ENCODE measurements at regions not wholly inside any gene's neighbourhood (a gene's known extent, or its start where the extent isn't known, plus 50 kb on each side); places are given as distances from the start of the nearest gene placed in this dataset.

GRCh38 chr17:55668312-55668920 lies 54.2 kb downstream of the TMEM100 start:
- intact Hi-C loops (cut with micrococcal nuclease): no loop called here
- Mint-ChIP-seq H3K4me1 (no peaks in the 10 kb centered on the region), H3K36me3 (ENCODE audit: low read depth) (no peaks in the 10 kb centered on the region), H3K27ac (no peak overlapping the region), H3K4me3 (no peak overlapping the region), H3K9me3 (peaks cover 4% of the 10 kb centered on the region), H3K27me3 (peaks cover 11% of the 10 kb centered on the region)
- DNase-seq: no peak

GRCh38 chr17:55666806-55667205 lies 55.9 kb downstream of the TMEM100 start:
- H3K9me3 Mint-ChIP-seq: no peaks in the 10 kb centered on the region
- no peak for DNase-seq
- no peak overlapping the region for H3K4me3 Mint-ChIP-seq
- H3K27ac Mint-ChIP-seq: no peak overlapping the region
- peaks cover 14% of the 10 kb centered on the region for H3K27me3 Mint-ChIP-seq
- intact Hi-C loops (cut with micrococcal nuclease): no loop called here
- no peaks in the 10 kb centered on the region for H3K4me1 Mint-ChIP-seq
- no peaks in the 10 kb centered on the region for H3K36me3 Mint-ChIP-seq (ENCODE audit: low read depth)

- Mint-ChIP-seq H3K36me3 (ENCODE audit: low read depth) (no peaks in the 10 kb centered on the region), H3K4me1 (no peaks in the 10 kb centered on the region), H3K4me3 (no peak overlapping the region), H3K27me3 (peaks cover 18% of the 10 kb centered on the region), H3K9me3 (no peaks in the 10 kb centered on the region), H3K27ac (no peak overlapping the region)
- DNase-seq: no peak
- intact Hi-C loops (cut with micrococcal nuclease): no loop called here
These were observed 58.4 kb downstream of the TMEM100 start for GRCh38 chr17:55664287-55664686.

GRCh38 chr17:55663400-55663799 lies 59.3 kb downstream of the TMEM100 start:
- intact Hi-C loops (cut with micrococcal nuclease): no loop called here
- no peaks in the 10 kb centered on the region for H3K9me3 Mint-ChIP-seq
- H3K27me3 Mint-ChIP-seq: peaks cover 18% of the 10 kb centered on the region
- no peak overlapping the region for H3K4me3 Mint-ChIP-seq
- no peak for DNase-seq
- H3K36me3 Mint-ChIP-seq (ENCODE audit: low read depth): no peaks in the 10 kb centered on the region
- no peaks in the 10 kb centered on the region for H3K4me1 Mint-ChIP-seq
- H3K27ac Mint-ChIP-seq: no peak overlapping the region

- H3K9me3 Mint-ChIP-seq: no peaks in the 10 kb centered on the region
- no peak for DNase-seq
- no peak overlapping the region for H3K27ac Mint-ChIP-seq
- intact Hi-C loops (cut with micrococcal nuclease): no loop called here
- H3K4me1 Mint-ChIP-seq: no peaks in the 10 kb centered on the region
- H3K36me3 Mint-ChIP-seq (ENCODE audit: low read depth): no peaks in the 10 kb centered on the region
- H3K4me3 Mint-ChIP-seq: no peak overlapping the region
- H3K27me3 Mint-ChIP-seq: peaks cover 18% of the 10 kb centered on the region
These were observed 60.5 kb downstream of the TMEM100 start for GRCh38 chr17:55661963-55662834.

- H3K27ac Mint-ChIP-seq: no peak overlapping the region
- peaks cover 18% of the 10 kb centered on the region for H3K27me3 Mint-ChIP-seq
- H3K9me3 Mint-ChIP-seq: no peaks in the 10 kb centered on the region
- H3K4me1 Mint-ChIP-seq: no peaks in the 10 kb centered on the region
- intact Hi-C loops (cut with micrococcal nuclease): no loop called here
- H3K36me3 Mint-ChIP-seq (ENCODE audit: low read depth): no peaks in the 10 kb centered on the region
- H3K4me3 Mint-ChIP-seq: no peak overlapping the region
- no peak for DNase-seq
These were observed 61.4 kb downstream of the TMEM100 start for GRCh38 chr17:55661256-55661758.

GRCh38 chr17:55660178-55660886 lies 62.3 kb downstream of the TMEM100 start:
- H3K27ac Mint-ChIP-seq: no peak overlapping the region
- no peak for DNase-seq

GRCh38 chr17:55659661-55660060 lies 63.0 kb downstream of the TMEM100 start:
- Mint-ChIP-seq H3K9me3 (no peaks in the 10 kb centered on the region), H3K4me3 (no peak overlapping the region), H3K27ac (no peak overlapping the region), H3K4me1 (no peaks in the 10 kb centered on the region), H3K36me3 (ENCODE audit: low read depth) (no peaks in the 10 kb centered on the region), H3K27me3 (peaks cover 12% of the 10 kb centered on the region)
- intact Hi-C loops (cut with micrococcal nuclease): no loop called here
- no peak for DNase-seq

More at GRCh38 chr17:55660178-55660886, 62.3 kb downstream of the TMEM100 start:
- intact Hi-C loops (cut with micrococcal nuclease): no loop called here
- no peaks in the 10 kb centered on the region for H3K9me3 Mint-ChIP-seq
- H3K4me1 Mint-ChIP-seq: no peaks in the 10 kb centered on the region
- H3K27me3 Mint-ChIP-seq: peaks cover 16% of the 10 kb centered on the region
- H3K4me3 Mint-ChIP-seq: no peak overlapping the region
- H3K36me3 Mint-ChIP-seq (ENCODE audit: low read depth): no peaks in the 10 kb centered on the region

- Mint-ChIP-seq H3K36me3 (ENCODE audit: low read depth) (no peaks in the 10 kb centered on the region), H3K4me1 (no peaks in the 10 kb centered on the region), H3K27ac (no peak overlapping the region), H3K9me3 (no peaks in the 10 kb centered on the region), H3K4me3 (no peak overlapping the region), H3K27me3 (peaks cover 12% of the 10 kb centered on the region)
- intact Hi-C loops (cut with micrococcal nuclease): no loop called here
- no peak for DNase-seq
These were observed 66.9 kb downstream of the TMEM100 start for GRCh38 chr17:55655777-55656176.

- no peaks in the 10 kb centered on the region for H3K4me1 Mint-ChIP-seq
- H3K27ac Mint-ChIP-seq: no peak overlapping the region
- peaks cover 9% of the 10 kb centered on the region for H3K27me3 Mint-ChIP-seq
- no peaks in the 10 kb centered on the region for H3K9me3 Mint-ChIP-seq
- no peak for DNase-seq
- no peaks in the 10 kb centered on the region for H3K36me3 Mint-ChIP-seq (ENCODE audit: low read depth)
- no peak overlapping the region for H3K4me3 Mint-ChIP-seq
- intact Hi-C loops (cut with micrococcal nuclease): no loop called here
These were observed 67.8 kb downstream of the TMEM100 start for GRCh38 chr17:55654821-55655220.

GRCh38 chr17:55654022-55654421 lies 68.6 kb downstream of the TMEM100 start:
- no peaks in the 10 kb centered on the region for H3K4me1 Mint-ChIP-seq
- H3K27me3 Mint-ChIP-seq: peaks cover 9% of the 10 kb centered on the region
- no peaks in the 10 kb centered on the region for H3K36me3 Mint-ChIP-seq (ENCODE audit: low read depth)
- H3K9me3 Mint-ChIP-seq: no peaks in the 10 kb centered on the region
- H3K27ac Mint-ChIP-seq: no peak overlapping the region
- intact Hi-C loops (cut with micrococcal nuclease): no loop called here
- no peak overlapping the region for H3K4me3 Mint-ChIP-seq
- no peak for DNase-seq

GRCh38 chr17:55652825-55653224 lies 69.8 kb downstream of the TMEM100 start:
- Mint-ChIP-seq H3K4me1 (no peaks in the 10 kb centered on the region), H3K9me3 (no peaks in the 10 kb centered on the region), H3K27ac (no peak overlapping the region), H3K36me3 (ENCODE audit: low read depth) (no peaks in the 10 kb centered on the region), H3K4me3 (no peak overlapping the region), H3K27me3 (peaks cover 13% of the 10 kb centered on the region)
- intact Hi-C loops (cut with micrococcal nuclease): no loop called here
- no peak for DNase-seq

- Mint-ChIP-seq H3K27me3 (peaks cover 15% of the 10 kb centered on the region), H3K4me3 (no peak overlapping the region), H3K36me3 (ENCODE audit: low read depth) (no peaks in the 10 kb centered on the region), H3K9me3 (no peaks in the 10 kb centered on the region), H3K4me1 (no peaks in the 10 kb centered on the region), H3K27ac (no peak overlapping the region)
- DNase-seq: no peak
- intact Hi-C loops (cut with micrococcal nuclease): no loop called here
These were observed 70.4 kb downstream of the TMEM100 start for GRCh38 chr17:55652114-55652823.
